LNCAP (cell line): ENCODE measurements at regions not wholly inside any gene's neighbourhood (a gene's known extent, or its start where the extent isn't known, plus 50 kb on each side); places are given as distances from the start of the nearest gene placed in this dataset.

Experiments used
- TF ChIP-seq, protein P1 (sequence below): fragments of 450-650 bp; IDR thresholded peaks from 2 replicates; pipeline ENCODE4 v1.5.1; 2017; ENCODE audit warnings: mild to moderate bottlenecking

DNA sequence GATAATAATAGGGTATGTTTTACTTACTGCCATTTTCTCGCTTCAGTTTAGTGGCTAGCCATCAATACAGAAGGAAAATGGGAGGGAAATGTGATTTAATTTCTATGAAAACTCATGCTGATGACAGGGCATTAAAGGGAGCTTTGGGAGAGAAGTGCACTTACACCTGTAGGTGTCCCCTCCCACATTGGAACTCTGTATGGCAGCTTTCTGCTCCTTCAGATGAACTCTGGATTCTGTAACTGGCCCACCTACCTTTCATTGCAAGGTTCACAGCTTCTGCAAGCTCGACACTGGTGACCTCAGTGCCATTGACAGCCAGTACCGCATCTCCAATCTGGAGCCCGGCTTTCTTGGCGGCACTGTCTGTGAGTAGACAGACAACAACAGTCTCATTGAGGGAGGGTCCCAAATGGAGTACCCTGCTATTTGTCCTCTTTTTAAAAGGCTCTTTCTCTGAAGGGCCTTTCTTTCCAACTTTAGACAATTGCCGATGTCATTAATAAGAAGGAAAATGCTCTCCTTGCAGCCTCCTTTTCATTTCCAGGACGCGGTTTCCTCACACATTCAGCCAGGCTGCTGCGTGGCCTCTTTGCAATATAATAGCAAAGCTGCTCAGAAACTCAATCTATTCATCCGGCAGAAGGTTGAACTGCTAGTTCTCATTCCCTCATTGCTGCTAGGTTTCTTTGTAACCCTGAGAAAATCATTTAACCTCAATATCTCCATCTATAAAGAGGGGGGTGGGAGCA lies 63.6 kb downstream of the NUDT12 start:
- TF ChIP-seq, protein P1, sequence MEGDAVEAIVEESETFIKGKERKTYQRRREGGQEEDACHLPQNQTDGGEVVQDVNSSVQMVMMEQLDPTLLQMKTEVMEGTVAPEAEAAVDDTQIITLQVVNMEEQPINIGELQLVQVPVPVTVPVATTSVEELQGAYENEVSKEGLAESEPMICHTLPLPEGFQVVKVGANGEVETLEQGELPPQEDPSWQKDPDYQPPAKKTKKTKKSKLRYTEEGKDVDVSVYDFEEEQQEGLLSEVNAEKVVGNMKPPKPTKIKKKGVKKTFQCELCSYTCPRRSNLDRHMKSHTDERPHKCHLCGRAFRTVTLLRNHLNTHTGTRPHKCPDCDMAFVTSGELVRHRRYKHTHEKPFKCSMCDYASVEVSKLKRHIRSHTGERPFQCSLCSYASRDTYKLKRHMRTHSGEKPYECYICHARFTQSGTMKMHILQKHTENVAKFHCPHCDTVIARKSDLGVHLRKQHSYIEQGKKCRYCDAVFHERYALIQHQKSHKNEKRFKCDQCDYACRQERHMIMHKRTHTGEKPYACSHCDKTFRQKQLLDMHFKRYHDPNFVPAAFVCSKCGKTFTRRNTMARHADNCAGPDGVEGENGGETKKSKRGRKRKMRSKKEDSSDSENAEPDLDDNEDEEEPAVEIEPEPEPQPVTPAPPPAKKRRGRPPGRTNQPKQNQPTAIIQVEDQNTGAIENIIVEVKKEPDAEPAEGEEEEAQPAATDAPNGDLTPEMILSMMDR: no peak

DNA sequence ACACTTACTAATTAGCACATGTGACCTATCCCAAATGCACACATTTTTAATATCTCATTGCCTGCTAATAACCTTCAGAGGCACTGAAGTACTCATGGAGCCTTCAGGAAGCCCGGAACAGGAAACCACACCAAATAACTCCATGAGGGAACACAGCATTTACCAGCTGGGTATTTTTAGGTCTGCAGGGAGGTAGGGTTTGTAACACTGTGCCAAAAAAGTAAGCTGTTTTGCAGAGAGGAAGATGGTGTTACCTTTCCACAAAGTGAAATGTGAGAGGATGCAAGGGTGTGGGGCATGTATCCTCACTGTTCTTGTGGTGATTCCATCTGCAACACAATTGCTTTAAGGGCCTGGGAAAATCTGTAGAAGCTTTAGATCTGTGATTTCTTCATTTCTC lies 64.4 kb downstream of the NUDT12 start:
- TF ChIP-seq, protein P1: no peak

DNA sequence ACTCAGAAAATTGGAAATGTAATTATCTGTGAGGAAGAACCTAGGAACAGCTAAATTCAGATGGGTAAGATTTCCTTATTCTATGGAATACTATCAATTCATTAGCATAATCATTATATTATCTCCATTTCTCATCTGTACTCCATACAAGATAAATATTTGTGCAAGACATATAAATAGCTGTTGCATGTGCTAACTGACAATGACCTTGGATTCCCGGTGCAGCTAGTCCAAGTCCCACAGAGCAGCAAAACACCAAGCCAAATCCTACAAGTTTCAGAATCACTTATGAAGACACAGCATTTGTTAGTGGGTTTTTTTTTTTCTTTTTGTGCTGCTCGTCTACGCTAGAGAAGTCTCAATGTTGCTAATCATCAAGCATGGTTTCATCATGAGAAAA lies 64.8 kb downstream of the NUDT12 start:
- TF ChIP-seq, protein P1: no peak

DNA sequence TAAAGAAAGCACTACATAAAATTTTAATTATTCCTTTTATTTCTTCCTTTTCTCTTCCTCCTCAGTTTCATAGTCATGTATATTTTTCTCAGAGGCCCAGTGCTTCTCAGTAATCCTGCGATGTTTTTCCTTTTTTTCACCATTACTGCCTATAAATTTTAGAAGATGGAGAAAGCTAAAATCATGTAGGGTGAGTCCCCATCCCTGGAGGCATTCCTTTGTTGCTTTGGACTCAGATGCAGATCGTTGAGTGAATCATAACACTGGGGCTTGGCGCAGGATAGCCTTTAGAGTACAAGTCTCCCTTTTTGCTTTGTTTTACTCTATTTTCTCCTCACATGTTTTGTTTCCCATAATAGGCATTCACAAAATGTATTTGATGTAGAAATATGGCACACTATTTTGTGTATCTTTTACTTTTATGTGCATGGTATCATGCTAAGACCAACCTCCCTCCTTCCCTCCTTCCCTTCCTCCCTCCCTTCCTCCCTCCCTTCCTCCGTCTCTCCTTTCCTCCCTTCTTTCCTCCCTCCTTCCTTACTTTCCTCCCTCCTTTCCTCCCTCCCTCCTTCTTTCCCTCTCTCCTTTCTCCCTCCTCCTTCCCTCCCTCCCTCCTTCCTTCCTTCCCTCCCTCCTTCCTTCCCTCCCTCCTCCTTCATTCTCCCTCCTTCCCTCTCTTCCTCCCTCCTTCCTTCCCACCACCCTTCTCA lies 72.4 kb downstream of the NUDT12 start:
- TF ChIP-seq, protein P1: no peak

DNA sequence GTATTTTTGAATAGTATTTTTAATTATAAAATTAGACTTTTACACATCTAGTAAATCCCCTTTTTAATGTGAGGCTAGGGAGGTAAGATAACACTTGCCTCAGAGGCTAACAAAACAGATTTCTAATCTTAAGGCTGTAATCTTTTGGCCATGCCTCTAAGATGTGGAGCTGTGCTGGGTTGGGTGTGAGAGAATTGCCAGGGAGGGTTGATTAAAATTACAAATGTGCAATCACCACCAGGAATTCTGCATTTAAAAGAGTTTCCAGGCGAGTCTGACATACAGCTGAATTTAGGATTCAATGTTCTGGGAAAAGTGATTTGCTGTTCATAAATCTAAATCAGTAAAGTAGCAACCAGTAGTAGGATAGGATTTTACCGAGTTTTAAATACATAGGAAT lies 73.3 kb downstream of the NUDT12 start:
- TF ChIP-seq, protein P1: no peak

DNA sequence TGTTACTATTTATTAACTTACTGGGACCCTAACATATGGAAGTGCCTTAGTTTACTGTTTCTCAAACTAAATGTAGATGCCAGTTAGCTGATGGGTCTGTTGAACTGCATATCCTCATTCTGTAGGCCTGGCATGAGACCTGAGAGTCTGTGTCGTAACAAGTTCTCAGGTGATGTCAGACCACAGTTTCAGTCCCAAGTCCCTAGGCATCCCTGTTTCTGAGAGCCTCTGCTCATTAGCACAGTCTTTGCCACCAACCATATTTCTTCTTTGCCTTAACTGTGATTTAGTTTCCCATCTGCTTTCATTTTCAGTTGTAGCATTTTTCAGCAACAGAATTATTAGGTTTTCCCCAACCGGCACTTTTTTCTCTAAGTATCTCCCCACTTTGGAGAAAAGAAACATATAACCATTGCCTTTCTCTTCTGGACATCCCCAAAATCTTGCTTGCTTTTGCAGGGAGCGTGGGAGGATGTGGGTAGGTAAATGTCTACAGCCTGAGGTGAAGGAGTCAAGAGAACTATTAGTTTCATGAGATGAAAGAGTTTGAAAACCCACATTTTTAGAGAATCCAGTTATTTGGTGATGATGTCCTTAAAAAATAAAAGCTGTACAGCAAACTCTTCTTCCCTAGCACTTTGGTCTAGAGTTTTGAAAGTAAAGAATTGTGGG lies 74.6 kb downstream of the NUDT12 start:
- TF ChIP-seq, protein P1: no peak

DNA sequence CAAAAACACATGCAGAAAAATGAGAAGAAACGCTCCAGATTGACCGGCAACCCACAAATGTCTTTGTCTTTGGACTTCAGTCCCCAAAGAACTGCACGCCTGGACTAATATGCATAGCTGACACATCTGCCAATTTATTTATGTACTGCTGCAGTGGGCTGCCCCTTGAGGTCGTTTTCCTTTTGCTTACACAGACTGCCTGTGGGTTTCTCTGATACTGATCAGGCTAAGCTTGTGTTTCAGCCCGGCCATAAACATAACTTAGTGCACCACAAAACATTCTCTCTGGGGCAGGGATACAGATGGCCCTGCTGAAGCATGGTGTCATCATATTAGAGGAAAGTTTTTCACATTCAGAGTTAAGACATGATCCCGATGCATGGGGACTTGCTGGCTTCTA lies 75.4 kb downstream of the NUDT12 start:
- TF ChIP-seq, protein P1: no peak
